ENCODE measurements at regions not wholly inside any gene's neighbourhood (a gene's known extent, or its start where the extent isn't known, plus 50 kb on each side); places are given as distances from the start of the nearest gene placed in this dataset.

DNA sequence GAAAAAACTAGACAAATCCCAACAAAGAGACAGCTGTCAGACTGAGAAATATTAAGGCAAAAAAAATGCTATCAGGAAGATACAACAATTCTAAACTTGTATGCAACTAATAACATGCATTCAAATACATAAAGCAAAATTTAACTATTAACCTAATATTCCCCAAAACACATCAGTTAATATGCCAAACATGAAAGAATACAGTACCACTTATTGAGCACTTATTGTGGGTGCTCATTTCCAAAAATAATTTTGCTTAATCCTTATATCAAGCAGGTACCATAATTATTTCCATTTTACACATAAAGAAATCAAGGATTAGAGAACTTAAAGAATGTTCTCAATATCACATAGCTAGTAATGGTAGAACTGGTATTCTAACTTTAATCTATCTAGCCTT is 67.7 kb upstream of the HMGXB4 start:
- no peaks in the 10 kb centered on the region for H3K36me3 ChIP-seq (ENCODE audit: control insufficient read depth, insufficient read depth, low read length)
- no peaks in the 10 kb centered on the region for H3K27me3 ChIP-seq (replicated peaks; ENCODE audit: control insufficient read depth, insufficient read depth, low read length)
- no peak overlapping the region for H3K4me3 ChIP-seq (replicated peaks; ENCODE audit: low read depth, low read length)
- TF ChIP-seq, protein P1, sequence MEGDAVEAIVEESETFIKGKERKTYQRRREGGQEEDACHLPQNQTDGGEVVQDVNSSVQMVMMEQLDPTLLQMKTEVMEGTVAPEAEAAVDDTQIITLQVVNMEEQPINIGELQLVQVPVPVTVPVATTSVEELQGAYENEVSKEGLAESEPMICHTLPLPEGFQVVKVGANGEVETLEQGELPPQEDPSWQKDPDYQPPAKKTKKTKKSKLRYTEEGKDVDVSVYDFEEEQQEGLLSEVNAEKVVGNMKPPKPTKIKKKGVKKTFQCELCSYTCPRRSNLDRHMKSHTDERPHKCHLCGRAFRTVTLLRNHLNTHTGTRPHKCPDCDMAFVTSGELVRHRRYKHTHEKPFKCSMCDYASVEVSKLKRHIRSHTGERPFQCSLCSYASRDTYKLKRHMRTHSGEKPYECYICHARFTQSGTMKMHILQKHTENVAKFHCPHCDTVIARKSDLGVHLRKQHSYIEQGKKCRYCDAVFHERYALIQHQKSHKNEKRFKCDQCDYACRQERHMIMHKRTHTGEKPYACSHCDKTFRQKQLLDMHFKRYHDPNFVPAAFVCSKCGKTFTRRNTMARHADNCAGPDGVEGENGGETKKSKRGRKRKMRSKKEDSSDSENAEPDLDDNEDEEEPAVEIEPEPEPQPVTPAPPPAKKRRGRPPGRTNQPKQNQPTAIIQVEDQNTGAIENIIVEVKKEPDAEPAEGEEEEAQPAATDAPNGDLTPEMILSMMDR (IDR thresholded peaks at IDR 0.05; ENCODE audit: insufficient read depth, low read length, poor library complexity, severe bottlenecking) = no peak
- no peak for DNase-seq (ENCODE audit: extremely low read depth, insufficient read length)

DNA sequence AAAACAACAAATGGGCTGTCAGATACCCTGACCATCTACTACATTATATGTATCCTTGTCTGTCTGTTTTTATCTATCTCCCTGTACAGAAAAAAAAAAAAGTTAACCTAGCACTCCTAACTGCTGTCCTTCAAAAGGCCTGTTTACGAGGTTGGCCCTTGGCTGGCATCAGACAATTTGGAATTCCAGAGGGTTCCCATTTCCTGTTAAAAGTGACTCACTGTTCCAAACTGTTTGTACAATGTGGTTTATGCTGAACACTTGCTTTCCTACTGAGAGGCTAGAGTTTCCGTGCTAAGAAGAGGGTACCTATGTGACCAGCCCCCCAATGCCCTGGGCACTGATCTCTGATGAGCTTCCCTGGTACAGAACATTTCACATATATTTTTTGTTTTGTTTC is 65.9 kb upstream of the HMGXB4 start:
- no peaks in the 10 kb centered on the region for H3K27me3 ChIP-seq (replicated peaks; ENCODE audit: control insufficient read depth, insufficient read depth, low read length)
- H3K4me3 ChIP-seq (replicated peaks; ENCODE audit: low read depth, low read length) = no peak overlapping the region
- TF ChIP-seq, protein P1 (IDR thresholded peaks at IDR 0.05; ENCODE audit: insufficient read depth, low read length, poor library complexity, severe bottlenecking) = no peak
- DNase-seq (ENCODE audit: extremely low read depth, insufficient read length) = no peak
- no peaks in the 10 kb centered on the region for H3K36me3 ChIP-seq (ENCODE audit: control insufficient read depth, insufficient read depth, low read length)

DNA sequence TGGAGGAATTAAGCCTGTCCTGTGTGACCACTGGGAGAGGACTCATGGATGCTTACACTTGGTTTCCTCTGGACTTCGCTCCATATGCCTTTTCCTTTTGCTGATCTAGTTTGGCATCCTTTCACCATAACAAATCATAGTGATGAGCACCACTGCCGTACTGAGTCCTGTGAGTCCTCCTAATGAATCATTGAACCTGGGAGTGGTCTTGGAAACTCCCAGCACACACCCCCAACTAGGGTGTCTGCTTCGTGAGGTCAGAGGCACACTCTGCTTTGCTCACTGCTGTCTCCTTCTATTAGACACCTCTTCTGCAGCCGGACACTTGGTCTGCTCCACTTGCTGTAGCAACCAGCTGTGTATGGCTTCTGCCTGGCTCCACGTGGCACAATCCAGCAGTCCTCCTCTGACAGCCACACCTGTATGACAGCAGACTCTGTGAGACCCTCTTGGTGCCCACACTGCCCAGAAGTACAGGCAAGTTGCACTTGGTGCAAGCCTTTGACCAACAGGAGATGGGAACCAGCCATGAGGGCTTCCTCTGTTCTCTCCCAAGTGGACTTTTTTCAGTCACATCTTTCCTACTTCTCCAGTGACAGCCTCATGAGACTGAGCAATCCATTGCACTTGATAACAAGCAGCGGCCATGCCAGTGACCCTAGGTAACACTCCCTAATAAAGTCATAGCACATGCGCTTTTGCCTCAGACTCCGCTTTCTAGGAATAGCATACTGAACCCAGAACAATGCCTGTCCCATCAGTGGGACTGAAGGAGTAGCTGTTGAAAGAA is 65.0 kb upstream of the HMGXB4 start:
- no peak overlapping the region for H3K4me3 ChIP-seq (replicated peaks; ENCODE audit: low read depth, low read length)
- no peaks in the 10 kb centered on the region for H3K27me3 ChIP-seq (replicated peaks; ENCODE audit: control insufficient read depth, insufficient read depth, low read length)
- H3K36me3 ChIP-seq (ENCODE audit: control insufficient read depth, insufficient read depth, low read length) = no peaks in the 10 kb centered on the region
- DNase-seq (ENCODE audit: extremely low read depth, insufficient read length) = no peak
- TF ChIP-seq, protein P1 (IDR thresholded peaks at IDR 0.05; ENCODE audit: insufficient read depth, low read length, poor library complexity, severe bottlenecking) = no peak

DNA sequence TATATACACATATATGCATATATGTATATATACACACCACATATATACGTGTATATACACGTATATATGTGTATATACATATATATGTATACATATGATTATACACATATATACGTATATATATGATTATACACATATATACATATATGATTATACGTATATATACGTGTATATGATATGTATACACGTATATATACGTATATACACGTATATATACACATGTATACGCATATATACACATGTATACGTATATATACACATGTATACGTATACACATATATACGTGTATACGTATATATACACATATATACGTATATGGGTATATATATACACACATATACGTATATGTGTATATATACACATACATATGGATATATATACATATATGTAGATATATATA is 62.1 kb upstream of the HMGXB4 start:
- Histone ChIP-seq H3K4me3 (replicated peaks; ENCODE audit: low read depth, low read length) (no peak overlapping the region), H3K36me3 (ENCODE audit: control insufficient read depth, insufficient read depth, low read length) (no peaks in the 10 kb centered on the region), H3K27me3 (replicated peaks; ENCODE audit: control insufficient read depth, insufficient read depth, low read length) (no peaks in the 10 kb centered on the region)
- DNase-seq (ENCODE audit: extremely low read depth, insufficient read length) = no peak
- TF ChIP-seq, protein P1 (IDR thresholded peaks at IDR 0.05; ENCODE audit: insufficient read depth, low read length, poor library complexity, severe bottlenecking) = no peak

DNA sequence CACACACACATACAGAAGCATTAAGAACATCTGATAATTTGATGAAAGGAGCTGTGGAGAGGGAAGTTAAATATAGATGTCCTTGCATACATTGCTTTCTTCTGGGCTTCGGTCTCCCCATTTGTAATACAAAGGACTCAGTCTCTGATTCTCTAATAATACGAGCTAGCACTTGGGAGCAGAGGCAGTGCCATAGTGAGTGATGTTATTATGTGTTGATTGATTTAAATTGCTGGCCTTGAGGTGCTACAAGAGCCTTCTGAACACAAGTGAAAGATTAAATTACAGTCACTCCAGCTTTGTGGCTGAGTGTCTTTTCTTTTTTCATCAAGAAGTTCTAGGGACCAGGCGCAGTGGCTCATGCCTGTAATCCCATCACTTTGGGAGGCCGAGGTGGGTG is 61.5 kb upstream of the HMGXB4 start:
- Histone ChIP-seq H3K27me3 (replicated peaks; ENCODE audit: control insufficient read depth, insufficient read depth, low read length) (no peaks in the 10 kb centered on the region), H3K36me3 (ENCODE audit: control insufficient read depth, insufficient read depth, low read length) (no peaks in the 10 kb centered on the region), H3K4me3 (replicated peaks; ENCODE audit: low read depth, low read length) (no peak overlapping the region)
- no peak for DNase-seq (ENCODE audit: extremely low read depth, insufficient read length)
- TF ChIP-seq, protein P1 (IDR thresholded peaks at IDR 0.05; ENCODE audit: insufficient read depth, low read length, poor library complexity, severe bottlenecking) = no peak

Data from GM06990 (cell line).